Sciatic nerve (tissue), 2 donors: ENCODE measurements at regions not wholly inside any gene's neighbourhood (a gene's known extent, or its start where the extent isn't known, plus 50 kb on each side); places are given as distances from the start of the nearest gene placed in this dataset.
A peak's percentile ranks its signal among the peaks of the same experiment; 100 is the strongest.

Source experiments
- ATAC-seq: fragments of 200-7000 bp; cut with Tn5 transposase; one replicate; pipeline ENCODE4 v1.9.1; 2020; ENCODE audit warnings: mild to moderate bottlenecking, moderate library complexity
- DNase-seq: peaks from one replicate; pipeline ENCODE4 v3.0.0-alpha.2; 2020; ENCODE audit warnings: low spot score
- intact Hi-C: fragments of 100-400 bp; cut with DNase I; formaldehyde crosslinking; loops from one replicate; pipeline ENCODE4 v1.14.2; 2022
- donor health status: DM: no; HTN: no; CAD: no.
- donor health status: DM: no; HTN: no; CAD: no.

- DNase-seq (no peak), ATAC-seq (no peak)
- intact Hi-C loops, result no loop called here
These were observed 107.2 kb upstream of the INHBA start for GRCh38 chr7:41809940-41810576.

GRCh38 chr7:41809529-41809939, 106.6 kb upstream of the INHBA start:
- intact Hi-C loops, result no loop called here
- ATAC-seq, result peak; percentile 68
- DNase-seq, result no peak

GRCh38 chr7:41809116-41809515, 106.2 kb upstream of the INHBA start:
- DNase-seq (no peak), ATAC-seq (no peak)
- intact Hi-C loops, result no loop called here

GRCh38 chr7:41808541-41808940, 105.7 kb upstream of the INHBA start:
- ATAC-seq (no peak), DNase-seq (no peak)
- intact Hi-C loops, result no loop called here

GRCh38 chr7:41803569-41803968, 100.7 kb upstream of the INHBA start:
- DNase-seq (no peak), ATAC-seq (no peak)
- intact Hi-C loops, result no loop called here

GRCh38 chr7:41796331-41796730, 93.4 kb upstream of the INHBA start:
- ATAC-seq (no peak), DNase-seq (no peak)
- intact Hi-C loops, result no loop called here

GRCh38 chr7:41795276-41795833, 92.5 kb upstream of the INHBA start:
- ATAC-seq, result no peak
- intact Hi-C loops, result no loop called here
- DNase-seq, result no peak

GRCh38 chr7:41793556-41793955, 90.7 kb upstream of the INHBA start:
- intact Hi-C loops, result no loop called here
- no peak for ATAC-seq
- DNase-seq, result no peak

- intact Hi-C loops, result no loop called here
- DNase-seq (no peak), ATAC-seq (no peak)
These were observed 89.2 kb upstream of the INHBA start for GRCh38 chr7:41792120-41792519.

- intact Hi-C loops, result no loop called here
- no peak for DNase-seq
- ATAC-seq, result no peak
These were observed 85.7 kb upstream of the INHBA start for GRCh38 chr7:41788556-41788955.

- intact Hi-C loops, result no loop called here
- DNase-seq (no peak), ATAC-seq (no peak)
These were observed 84.9 kb upstream of the INHBA start for GRCh38 chr7:41787651-41788350.

- intact Hi-C loops, result no loop called here
- no peak for ATAC-seq
- DNase-seq, result no peak
These were observed 84.1 kb upstream of the INHBA start for GRCh38 chr7:41786944-41787343.

- ATAC-seq (no peak), DNase-seq (no peak)
- intact Hi-C loops, result no loop called here
These were observed 83.5 kb upstream of the INHBA start for GRCh38 chr7:41786404-41786803.

GRCh38 chr7:41785840-41786239, 83.0 kb upstream of the INHBA start:
- ATAC-seq (no peak), DNase-seq (no peak)
- intact Hi-C loops, result no loop called here

- intact Hi-C loops, result no loop called here
These were observed 82.4 kb upstream of the INHBA start for GRCh38 chr7:41785265-41785664.

GRCh38 chr7:41779918-41780317, 77.0 kb upstream of the INHBA start:
- ATAC-seq (peak; percentile 65), DNase-seq (no peak)
- intact Hi-C loops, result no loop called here

More at GRCh38 chr7:41785265-41785664, 82.4 kb upstream of the INHBA start:
- DNase-seq (no peak), ATAC-seq (no peak)

- DNase-seq (no peak), ATAC-seq (peak; percentile 53)
- intact Hi-C loops, result no loop called here
These were observed 75.2 kb upstream of the INHBA start for GRCh38 chr7:41777894-41778596.

GRCh38 chr7:41774966-41775365, 72.1 kb upstream of the INHBA start:
- ATAC-seq (no peak), DNase-seq (no peak)
- intact Hi-C loops, result no loop called here

GRCh38 chr7:41773756-41774155, 70.9 kb upstream of the INHBA start:
- DNase-seq (no peak), ATAC-seq (no peak)
- intact Hi-C loops, result no loop called here

- ATAC-seq (no peak), DNase-seq (no peak)
- intact Hi-C loops, result no loop called here
These were observed 68.8 kb upstream of the INHBA start for GRCh38 chr7:41771717-41772116.
